Neural progenitor cell (in vitro differentiated cells): ENCODE measurements at regions not wholly inside any gene's neighbourhood (a gene's known extent, or its start where the extent isn't known, plus 50 kb on each side); places are given as distances from the start of the nearest gene placed in this dataset.
A peak's percentile ranks its signal among the peaks of the same experiment; 100 is the strongest.

Source experiments
- DNase-seq: peaks from one replicate; pipeline ENCODE4 v3.0.0-alpha.2; 2016; ENCODE audit warnings: low spot score
- H2AFZ ChIP-seq: fragments of 200-600 bp; sonication (generic); replicated peaks from 2 replicates; pipeline ENCODE4 v1.6.1; 2016; ENCODE audit warnings: antibody characterized with exemption
- H3F3A ChIP-seq: fragments of 200-600 bp; sonication (generic); 2 replicates; pipeline ENCODE4 v1.6.1; 2016; ENCODE audit warnings: antibody characterized with exemption, low read depth
- H3K27ac ChIP-seq: fragments of 200-600 bp; sonication (generic); 2 replicates; pipeline ENCODE4 v1.5.1; 2016; ENCODE audit warnings: mild to moderate bottlenecking
- H3K27me3 ChIP-seq: fragments of 200-600 bp; sonication (generic); 2 replicates; pipeline ENCODE4 v1.6.1; 2016; ENCODE audit warnings: mild to moderate bottlenecking, moderate library complexity
- H3K36me3 ChIP-seq: fragments of 200-600 bp; sonication (generic); 2 replicates; pipeline ENCODE4 v1.5.1; 2016
- H3K4me1 ChIP-seq: fragments of 200-600 bp; sonication (generic); 2 replicates; pipeline ENCODE4 v1.6.1; 2016; ENCODE audit warnings: mixed run types
- H3K4me2 ChIP-seq: fragments of 200-600 bp; sonication (generic); 2 replicates; pipeline ENCODE4 v1.6.1; 2016
- H3K4me3 ChIP-seq: fragments of 200-600 bp; sonication (generic); 2 replicates; pipeline ENCODE4 v1.5.1; 2016
- H3K79me2 ChIP-seq: fragments of 200-600 bp; sonication (generic); 2 replicates; pipeline ENCODE4 v1.6.1; 2016; ENCODE audit warnings: low read depth
- H3K9ac ChIP-seq: fragments of 200-600 bp; sonication (generic); 2 replicates; pipeline ENCODE4 v1.6.1; 2016
- H3K9me3 ChIP-seq: fragments of 200-600 bp; sonication (generic); 2 replicates; pipeline ENCODE4 v1.5.1; 2016; ENCODE audit warnings: low read depth
- H4K20me1 ChIP-seq: fragments of 200-600 bp; sonication (generic); 2 replicates; pipeline ENCODE4 v1.6.1; 2016; ENCODE audit warnings: low read depth
- H3K27ac Mint-ChIP-seq: 3 replicates; pipeline ENCODE4 v1.8.0; 2021; ENCODE audit warnings: mixed read lengths
- H3K27me3 Mint-ChIP-seq: 2 replicates; pipeline ENCODE4 v1.8.0; 2022; ENCODE audit warnings: low read depth, mild to moderate bottlenecking, inconsistent platforms, moderate library complexity, mixed read lengths; ENCODE audit not compliant: insufficient read depth
- H3K36me3 Mint-ChIP-seq: 3 replicates; pipeline ENCODE4 v1.8.0; 2021; ENCODE audit warnings: mixed read lengths
- H3K4me1 Mint-ChIP-seq: 3 replicates; pipeline ENCODE4 v1.8.0; 2021; ENCODE audit warnings: mixed read lengths
- H3K4me3 Mint-ChIP-seq: 3 replicates; pipeline ENCODE4 v1.8.0; 2021; ENCODE audit warnings: mild to moderate bottlenecking, moderate library complexity, mixed read lengths
- H3K9me3 Mint-ChIP-seq: 3 replicates; pipeline ENCODE4 v1.8.0; 2020; ENCODE audit warnings: mixed read lengths
- CTCF ChIP-seq: fragments of 200-600 bp; sonication (generic); IDR thresholded peaks from 2 replicates; pipeline ENCODE4 v1.5.1; 2017; ENCODE audit warnings: antibody characterized with exemption, mild to moderate bottlenecking
- EZH2 ChIP-seq: fragments of 200-600 bp; sonication (generic); IDR thresholded peaks from 2 replicates; pipeline ENCODE4 v1.6.1; 2017; ENCODE audit warnings: antibody characterized with exemption, mild to moderate bottlenecking, moderate library complexity
- EZH2phosphoT487 ChIP-seq: fragments of 200-600 bp; sonication (generic); IDR thresholded peaks from 2 replicates; pipeline ENCODE4 v1.6.1; 2017; ENCODE audit warnings: antibody characterized with exemption

GRCh38 chr14:101226265-101226602 is 322.7 kb upstream of the RTL1 start:
- Mint-ChIP-seq H3K27ac (peak overlapping the region; percentile 51), H3K4me1 (peaks cover 56% of the 10 kb centered on the region)
- DNase-seq: no peak

GRCh38 chr14:101226603-101227425 is 323.3 kb upstream of the RTL1 start:
- peaks cover 10% of the 10 kb centered on the region for H3K27me3 Mint-ChIP-seq
- peaks cover 52% of the 10 kb centered on the region for H3K4me1 Mint-ChIP-seq

More at GRCh38 chr14:101226265-101226602, 322.7 kb upstream of the RTL1 start:
- Histone ChIP-seq H3K4me1 (peaks cover 35% of the 10 kb centered on the region), H3K9ac (no peak overlapping the region), H3K9me3 (no peaks in the 10 kb centered on the region), H3F3A (peaks cover 28% of the 10 kb centered on the region), H3K4me2 (no peak overlapping the region), H2AFZ (no peak overlapping the region), H3K4me3 (no peak overlapping the region), H3K27me3 (no peaks in the 10 kb centered on the region), H4K20me1 (no peaks in the 10 kb centered on the region), H3K36me3 (no peaks in the 10 kb centered on the region), H3K27ac (no peak overlapping the region), H3K79me2 (no peaks in the 10 kb centered on the region)
- Mint-ChIP-seq H3K4me3 (no peak overlapping the region), H3K27me3 (peaks cover 10% of the 10 kb centered on the region), H3K9me3 (peaks cover 2% of the 10 kb centered on the region), H3K36me3 (no peaks in the 10 kb centered on the region)
- TF ChIP-seq CTCF (no peak), EZH2phosphoT487 (no peak), EZH2 (no peak)

GRCh38 chr14:101227611-101228594 is 324.4 kb upstream of the RTL1 start:
- no peak overlapping the region for H3K4me2 ChIP-seq
- peaks cover 45% of the 10 kb centered on the region for H3K4me1 Mint-ChIP-seq

More at GRCh38 chr14:101226603-101227425, 323.3 kb upstream of the RTL1 start:
- H3K4me2 ChIP-seq: no peak overlapping the region
- H3K9me3 Mint-ChIP-seq: no peaks in the 10 kb centered on the region
- no peak overlapping the region for H3K27ac ChIP-seq
- H3K9ac ChIP-seq: no peak overlapping the region
- no peaks in the 10 kb centered on the region for H3K79me2 ChIP-seq
- H3K27ac Mint-ChIP-seq: peak overlapping the region; percentile 95
- TF ChIP-seq EZH2: no peak
- TF ChIP-seq CTCF: no peak
- TF ChIP-seq EZH2phosphoT487: no peak
- H3K36me3 Mint-ChIP-seq: no peaks in the 10 kb centered on the region
- DNase-seq: no peak
- H3K4me3 ChIP-seq: no peak overlapping the region
- H3K4me1 ChIP-seq: peaks cover 35% of the 10 kb centered on the region
- H4K20me1 ChIP-seq: no peaks in the 10 kb centered on the region
- no peak overlapping the region for H2AFZ ChIP-seq
- H3K27me3 ChIP-seq: no peaks in the 10 kb centered on the region
- peak overlapping the region; percentile 24 for H3K4me3 Mint-ChIP-seq
- H3F3A ChIP-seq: peaks cover 28% of the 10 kb centered on the region
- no peaks in the 10 kb centered on the region for H3K9me3 ChIP-seq
- no peaks in the 10 kb centered on the region for H3K36me3 ChIP-seq

More at GRCh38 chr14:101227611-101228594, 324.4 kb upstream of the RTL1 start:
- no peaks in the 10 kb centered on the region for H3K36me3 ChIP-seq
- no peak for DNase-seq
- H3K4me3 Mint-ChIP-seq: no peak overlapping the region
- H3F3A ChIP-seq: peaks cover 17% of the 10 kb centered on the region
- H3K36me3 Mint-ChIP-seq: no peaks in the 10 kb centered on the region
- H2AFZ ChIP-seq: no peak overlapping the region
- H3K79me2 ChIP-seq: no peaks in the 10 kb centered on the region
- peaks cover 26% of the 10 kb centered on the region for H3K4me1 ChIP-seq
- TF ChIP-seq CTCF (no peak), EZH2 (no peak), EZH2phosphoT487 (no peak)
- H3K27me3 ChIP-seq: no peaks in the 10 kb centered on the region
- H3K27me3 Mint-ChIP-seq: peaks cover 10% of the 10 kb centered on the region
- no peak overlapping the region for H3K27ac ChIP-seq
- no peaks in the 10 kb centered on the region for H3K9me3 ChIP-seq
- no peaks in the 10 kb centered on the region for H4K20me1 ChIP-seq
- H3K27ac Mint-ChIP-seq: peak overlapping the region; percentile 42
- no peak overlapping the region for H3K4me3 ChIP-seq
- no peaks in the 10 kb centered on the region for H3K9me3 Mint-ChIP-seq
- H3K9ac ChIP-seq: no peak overlapping the region
